ENCODE measurements at regions not wholly inside any gene's neighbourhood (a gene's known extent, or its start where the extent isn't known, plus 50 kb on each side); places are given as distances from the start of the nearest gene placed in this dataset.

DNA sequence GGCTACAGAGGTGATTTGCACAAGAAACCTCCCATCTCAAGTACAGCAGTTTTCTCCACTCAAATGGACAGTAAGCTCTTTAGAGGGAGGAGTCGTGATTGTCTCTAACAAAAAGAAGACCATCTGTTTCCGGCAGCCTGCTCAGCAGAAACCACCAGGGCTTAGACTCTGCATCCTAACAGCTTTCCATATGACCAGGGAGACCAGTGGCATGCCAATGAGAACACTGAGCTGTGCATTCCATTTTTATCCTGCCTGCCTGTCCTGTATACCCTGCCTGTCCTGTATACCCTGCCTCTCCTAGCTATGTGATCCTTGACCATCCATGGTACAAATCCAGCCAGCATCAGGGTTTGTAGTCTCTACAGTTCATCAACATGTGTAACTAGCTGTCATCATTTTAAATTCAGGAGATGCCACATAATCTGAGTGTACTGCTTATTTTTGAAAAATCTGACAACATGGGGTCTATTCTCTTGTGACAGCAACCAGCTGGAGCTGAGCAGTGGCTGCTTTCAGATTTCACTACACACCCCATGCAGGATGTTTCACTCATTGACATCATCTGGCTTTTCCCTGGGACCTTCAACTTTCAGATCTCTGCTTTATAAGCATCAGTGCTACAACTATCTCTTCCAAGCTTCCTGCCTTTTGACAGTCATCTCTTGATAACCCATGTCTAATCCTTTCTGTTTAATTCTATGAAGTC lies 50.5 kb upstream of the POU2AF2 start:
- DNase-seq (ENCODE audit: low read depth): no peak

- no peak for DNase-seq (ENCODE audit: low read depth)
Measured at GRCh38 chr11:111193924-111194490, 51.5 kb upstream of the POU2AF2 start.

DNA sequence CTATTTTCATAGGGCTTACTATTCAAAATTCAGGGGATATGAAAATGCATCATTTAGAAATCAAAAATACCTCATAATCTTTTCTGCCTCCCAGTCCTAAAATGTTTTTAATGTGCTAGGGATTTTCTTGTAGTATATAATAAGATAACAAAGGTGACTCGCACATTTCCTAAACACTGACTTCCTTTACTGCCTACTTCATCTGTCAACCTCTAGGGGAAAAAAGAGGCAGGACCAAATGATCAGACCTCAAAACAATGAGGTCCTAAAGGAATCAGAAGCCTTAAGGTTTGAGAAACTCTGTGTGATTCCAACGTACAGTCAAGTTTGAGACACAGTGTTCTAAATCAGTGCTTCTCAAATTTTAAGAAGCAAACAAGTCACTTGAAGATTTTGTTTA lies 56.1 kb upstream of the POU2AF2 start:
- no peak for DNase-seq (ENCODE audit: low read depth)

DNA sequence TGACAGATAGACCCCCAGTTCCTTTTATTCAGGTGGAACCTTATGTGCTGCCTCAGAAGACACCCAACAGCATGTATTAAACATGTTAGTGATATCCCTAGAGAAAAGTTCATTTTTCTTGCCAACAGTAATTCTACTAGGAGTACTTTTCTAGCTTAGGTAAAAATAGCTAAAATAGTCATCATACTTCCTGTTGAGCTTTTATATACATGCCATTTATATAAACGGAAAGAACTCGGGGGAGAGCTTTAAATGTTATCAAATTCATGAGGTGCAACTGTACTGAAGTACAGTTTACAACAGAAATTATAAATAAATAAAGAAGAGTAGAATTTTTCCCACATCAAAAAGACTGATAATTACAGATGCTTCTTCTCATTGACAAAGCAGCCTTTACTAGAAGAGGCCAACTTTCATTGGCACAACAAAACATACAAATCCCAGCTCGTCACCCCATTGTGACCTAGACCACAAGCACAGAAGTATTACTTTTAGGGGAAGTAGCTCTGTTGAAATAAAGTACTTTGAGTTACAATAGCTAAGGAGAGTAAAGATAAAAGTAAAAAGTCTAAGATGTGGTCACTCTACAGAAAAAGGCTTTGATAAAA lies 59.1 kb upstream of the POU2AF2 start:
- no peak for DNase-seq (ENCODE audit: low read depth)

DNA sequence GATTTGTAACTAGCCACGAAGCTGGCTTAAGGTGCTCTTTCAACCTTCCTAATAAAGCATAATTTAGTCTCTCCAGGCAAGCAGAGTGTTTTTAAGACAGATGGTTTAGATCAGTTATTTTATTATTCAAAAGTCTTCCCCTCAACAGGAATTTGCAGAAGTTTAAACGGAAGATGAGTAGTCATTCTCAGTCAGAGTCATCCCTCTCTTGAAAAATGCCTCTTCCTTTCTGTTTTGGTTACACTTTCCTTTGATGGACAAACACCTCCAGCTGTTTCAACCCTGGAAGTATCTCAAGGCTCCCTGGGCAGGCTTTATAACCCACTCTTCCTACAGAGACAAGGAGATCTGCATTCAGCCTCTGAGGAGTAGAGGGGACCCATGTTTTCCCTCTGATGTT lies 60.3 kb upstream of the POU2AF2 start:
- DNase-seq (ENCODE audit: low read depth): no peak

DNA sequence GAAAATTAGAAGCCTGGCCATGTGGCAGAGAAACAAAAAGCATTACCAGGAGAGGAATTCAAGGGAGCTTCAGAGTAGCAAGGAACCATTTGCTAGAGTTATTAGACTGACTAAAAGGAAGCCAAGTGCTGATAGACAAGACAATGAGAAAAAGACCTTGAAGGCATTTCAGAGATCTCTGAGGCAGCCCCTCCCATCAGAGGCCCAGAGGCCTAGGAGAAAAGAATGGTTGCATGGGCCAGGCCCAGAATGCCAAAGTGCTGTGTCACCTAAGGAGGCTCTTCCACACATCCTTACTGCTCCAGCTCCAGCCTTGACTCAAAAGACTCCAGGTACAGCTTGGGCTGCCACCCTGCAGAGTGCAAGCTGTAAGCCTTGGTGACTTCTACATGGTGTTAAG lies 61.8 kb upstream of the POU2AF2 start:
- peak; percentile 22 for DNase-seq (ENCODE audit: low read depth)

DNA sequence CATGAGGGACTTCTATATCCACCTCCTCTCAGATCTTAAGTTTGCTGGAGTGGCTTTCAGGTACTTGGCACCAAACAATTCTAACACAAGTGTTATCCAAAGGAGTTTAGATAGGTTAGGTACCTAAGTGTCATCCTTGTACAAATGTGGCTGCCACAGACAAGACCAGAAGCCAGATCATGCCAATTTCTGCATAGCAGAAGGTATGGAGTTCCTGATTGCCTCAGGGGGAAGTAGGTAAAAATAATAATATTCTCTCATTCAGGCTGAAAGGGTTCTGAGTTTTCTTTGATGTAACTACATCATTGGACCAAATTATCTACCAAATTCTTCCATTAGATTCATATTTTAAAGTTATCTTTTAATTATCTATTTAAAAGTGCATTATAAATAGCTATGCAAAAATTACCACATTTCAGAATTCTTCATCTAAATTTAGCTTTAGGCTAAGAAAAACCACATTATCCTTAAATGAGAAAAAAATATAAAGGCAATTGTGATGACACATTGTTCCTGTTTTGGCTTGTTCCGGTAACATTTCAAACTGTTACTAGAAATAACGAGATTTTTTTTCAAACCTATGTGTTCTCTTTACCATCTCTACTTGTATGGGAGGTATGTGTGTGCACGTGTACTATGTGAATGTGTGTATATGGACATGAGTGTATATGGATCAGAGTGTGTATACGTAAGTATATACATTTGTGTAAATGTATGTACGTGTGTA lies 66.2 kb upstream of the POU2AF2 start:
- DNase-seq (ENCODE audit: low read depth): no peak

- DNase-seq (ENCODE audit: low read depth): no peak
Measured at GRCh38 chr11:111177037-111177871, 68.3 kb upstream of the POU2AF2 start.

DNA sequence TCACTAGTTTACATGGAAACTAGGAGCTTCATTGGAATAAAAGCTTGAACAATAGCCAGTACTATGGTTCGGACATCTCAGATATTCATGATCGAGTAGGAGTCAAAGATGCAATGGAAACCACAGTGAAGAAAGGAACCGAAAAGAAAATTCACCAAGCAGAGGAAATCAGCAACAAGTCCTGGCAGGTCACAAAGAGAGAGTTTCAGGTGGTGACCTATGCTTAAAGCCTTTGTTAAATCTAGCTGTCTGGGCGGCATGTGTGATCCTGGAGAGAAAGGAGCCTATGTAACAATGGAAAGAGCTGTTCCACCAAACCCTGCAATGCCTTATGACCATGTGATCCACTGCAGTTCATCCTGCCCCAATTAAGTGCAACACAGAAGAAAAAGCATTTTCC lies 68.9 kb upstream of the POU2AF2 start:
- no peak for DNase-seq (ENCODE audit: low read depth)

GRCh38 chr11:111173221-111173620 lies 72.3 kb upstream of the POU2AF2 start:
- DNase-seq (ENCODE audit: low read depth): no peak

GRCh38 chr11:111172321-111172862 lies 73.1 kb upstream of the POU2AF2 start:
- DNase-seq (ENCODE audit: low read depth): no peak

- DNase-seq (ENCODE audit: low read depth): no peak
Measured at GRCh38 chr11:111170761-111171379, 74.7 kb upstream of the POU2AF2 start.

DNA sequence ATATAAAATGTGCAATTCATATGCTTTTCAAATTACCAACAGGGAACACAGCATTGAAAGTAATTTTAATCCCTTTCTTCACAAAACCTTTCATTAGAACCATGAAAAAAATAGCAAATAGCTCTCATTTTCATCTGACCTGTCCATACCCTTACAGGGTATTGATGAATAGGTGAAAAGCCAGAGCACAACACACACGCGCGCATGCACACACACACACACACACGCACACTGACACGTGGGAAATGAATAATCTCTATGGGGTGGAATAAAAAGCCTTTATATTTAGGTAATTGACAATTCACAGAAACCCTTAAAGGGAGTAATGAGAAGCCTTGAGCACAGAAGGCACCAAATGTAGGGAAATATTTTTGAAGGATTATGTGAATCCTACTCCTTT lies 76.2 kb upstream of the POU2AF2 start:
- no peak for DNase-seq (ENCODE audit: low read depth)

DNA sequence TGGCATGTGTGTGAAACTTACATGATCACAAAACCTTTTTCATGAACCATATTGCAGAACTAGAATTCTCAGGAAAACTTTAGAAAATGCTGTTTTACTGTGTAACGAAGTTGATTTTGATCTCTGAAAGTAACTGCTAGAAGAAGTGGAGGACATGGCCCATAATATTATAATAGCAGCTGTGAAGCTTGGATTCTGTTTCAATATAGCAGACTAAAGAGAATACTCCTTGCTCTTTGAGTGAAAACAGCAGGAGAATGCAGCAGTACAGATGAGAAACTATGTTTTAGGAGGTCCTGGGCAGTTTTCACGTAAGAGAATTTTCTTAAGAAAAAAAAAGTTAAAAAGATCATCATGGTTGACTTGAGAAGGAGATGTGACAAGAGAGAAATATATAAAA lies 76.7 kb upstream of the POU2AF2 start:
- DNase-seq (ENCODE audit: low read depth): no peak

GRCh38 chr11:111167666-111168065 lies 77.9 kb upstream of the POU2AF2 start:
- DNase-seq (ENCODE audit: low read depth): no peak

DNA sequence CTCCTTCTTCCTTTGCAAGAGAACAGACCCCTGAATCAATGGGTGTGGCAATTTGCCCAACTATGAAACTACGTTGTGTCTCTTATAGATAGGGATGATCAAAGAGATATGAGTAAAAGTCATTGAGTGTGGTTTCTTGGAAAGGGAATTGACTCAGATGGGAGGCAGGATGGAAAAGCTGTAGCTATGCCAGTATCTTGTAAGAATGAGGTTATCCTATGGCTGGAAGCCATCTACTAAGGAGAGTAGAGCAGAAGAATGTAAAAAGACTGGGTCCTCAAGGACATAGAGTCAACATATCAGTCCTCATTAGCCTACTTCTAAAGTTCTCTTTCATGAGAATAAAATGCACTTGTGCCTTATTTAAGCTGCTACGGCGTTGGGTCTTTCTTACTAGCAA lies 78.9 kb upstream of the POU2AF2 start:
- no peak for DNase-seq (ENCODE audit: low read depth)

- DNase-seq (ENCODE audit: low read depth): peak; percentile 61
Measured at GRCh38 chr11:111162305-111162704, 83.2 kb upstream of the POU2AF2 start.

DNA sequence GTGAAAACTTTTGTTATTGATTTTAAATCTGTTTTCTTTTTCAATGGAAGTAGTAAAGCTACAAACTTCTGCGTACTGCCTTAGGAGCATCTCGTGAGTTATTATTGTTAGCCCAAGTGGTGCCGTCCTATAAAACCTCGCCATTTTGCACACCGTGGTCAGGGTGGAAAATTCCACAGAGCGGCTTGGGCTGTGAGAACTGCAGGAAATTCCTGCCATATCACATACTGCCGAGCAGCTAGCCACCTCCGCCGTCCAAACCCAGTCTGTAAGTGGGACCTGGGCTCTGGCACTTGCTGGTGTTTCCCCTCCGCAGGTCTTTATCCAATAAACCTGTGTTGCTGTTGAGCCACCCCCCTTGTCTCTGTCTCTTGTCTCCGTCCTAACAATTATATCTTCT lies 88.0 kb upstream of the POU2AF2 start:
- no peak for DNase-seq (ENCODE audit: low read depth)

DNA sequence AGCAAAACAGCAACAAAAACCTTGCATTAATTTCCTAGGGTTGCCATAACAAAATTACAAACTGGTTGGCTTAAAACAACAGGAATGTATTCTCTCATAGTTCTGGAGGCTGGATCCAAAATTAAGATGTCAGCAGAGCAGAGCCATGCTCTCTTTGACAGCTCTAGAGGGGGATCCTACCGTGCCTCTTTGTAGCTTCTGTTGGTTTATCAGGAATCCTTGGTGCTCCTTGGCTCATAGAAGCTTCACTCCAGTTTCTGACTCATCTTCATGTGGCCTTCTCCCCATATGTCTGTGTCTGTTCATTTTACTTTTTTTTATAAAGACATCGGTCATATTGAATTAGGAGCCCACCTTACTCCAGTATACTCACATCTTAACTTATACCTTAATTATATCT lies 90.5 kb upstream of the POU2AF2 start:
- DNase-seq (ENCODE audit: low read depth): peak; percentile 42

- DNase-seq (ENCODE audit: low read depth): peak; percentile 46
Measured at GRCh38 chr11:111153194-111153593, 92.3 kb upstream of the POU2AF2 start.

DNA sequence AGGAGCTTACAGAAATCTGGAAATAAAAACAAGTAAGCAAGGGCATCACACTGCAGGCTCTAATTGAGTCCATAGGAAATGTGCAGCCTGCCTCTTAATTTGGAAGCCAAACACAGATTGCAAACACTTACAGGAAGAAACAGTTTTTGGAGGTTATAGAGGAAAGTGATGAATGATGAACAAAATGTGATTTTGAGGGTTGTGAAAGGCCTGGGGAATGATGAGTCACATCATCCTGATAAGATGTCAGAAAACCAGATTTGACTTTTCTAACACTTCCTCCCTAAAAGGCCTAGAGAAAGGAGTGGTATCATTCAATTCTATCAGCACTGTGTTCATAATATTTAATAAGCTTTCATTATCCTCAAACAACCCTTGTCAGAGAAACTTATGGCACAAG lies 96.6 kb upstream of the POU2AF2 start:
- peak; percentile 79 for DNase-seq (ENCODE audit: low read depth)

All from amniotic epithelial cell (primary cell).